Mucosa of descending colon (tissue), 3 donors: ENCODE measurements at regions not wholly inside any gene's neighbourhood (a gene's known extent, or its start where the extent isn't known, plus 50 kb on each side); places are given as distances from the start of the nearest gene placed in this dataset.
"Not testable (repeated sequence)": the region's sequence is repeated elsewhere in the genome, so short reads cannot be mapped to it uniquely, and the experiment has no call there.

Experiments used
- ATAC-seq: fragments of 200-7000 bp; cut with Tn5 transposase; one replicate; pipeline ENCODE4 v1.9.1; 2020; ENCODE audit warnings: mild to moderate bottlenecking, moderate library complexity
- DNase-seq, 3 donors: peaks; one replicate each; pipeline ENCODE4 v3.0.0-alpha.2; 2020
- H3K36me3 ChIP-seq: fragments of 200-600 bp; one replicate; pipeline ENCODE4 v1.8.0; 2021; ENCODE audit warnings: low read depth, mild to moderate bottlenecking
- H3K4me1 ChIP-seq: fragments of 200-600 bp; one replicate; pipeline ENCODE4 v1.8.0; 2021; ENCODE audit warnings: low read depth, mild to moderate bottlenecking
- H3K4me3 ChIP-seq: fragments of 200-600 bp; one replicate; pipeline ENCODE4 v1.8.0; 2021; ENCODE audit warnings: mild to moderate bottlenecking
- H3K9me3 ChIP-seq: fragments of 200-600 bp; one replicate; pipeline ENCODE4 v1.8.0; 2021; ENCODE audit warnings: mild to moderate bottlenecking
- intact Hi-C, 2 donors: fragments of 100-400 bp; cut with DNase I in 1 of 2; cut with micrococcal nuclease in 1 of 2; formaldehyde crosslinking; loops; one replicate each; pipeline versions ENCODE4 v1.11.0 to v1.11.1; 2022; cut with DNase I, micrococcal nuclease
- TF ChIP-seq, protein P1 (sequence below): fragments of 200-600 bp; IDR thresholded peaks from one replicate; pipeline ENCODE4 v1.8.0; 2022; ENCODE audit warnings: antibody characterized with exemption, mild to moderate bottlenecking
- donor health status: DM: no; HTN: no; CAD: no; lungs with moderate emphysema.
- donor health status: DM: no; HTN: no; CAD: no.
- donor health status: DM: no; HTN: yes; CAD: no.

DNA sequence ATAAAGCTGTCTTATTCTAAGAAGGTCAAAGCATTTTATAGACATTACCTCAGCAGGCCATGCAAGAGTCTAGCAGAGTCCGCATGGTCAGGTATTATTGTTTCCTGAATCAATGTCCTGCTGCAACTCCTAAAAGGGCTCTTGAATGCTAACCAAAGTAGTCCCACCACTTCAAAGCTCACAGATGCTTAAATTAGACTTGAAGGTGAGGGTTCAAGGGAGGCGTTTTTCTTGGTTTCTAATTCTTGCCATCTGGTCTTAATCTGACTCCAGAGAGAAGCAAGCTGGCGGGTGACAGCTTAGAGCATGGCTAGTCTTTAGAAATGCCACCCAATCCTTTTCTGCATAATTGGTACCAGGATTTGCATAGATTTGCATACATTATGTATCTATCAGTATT is 226.3 kb downstream of the MREG start:
- no peak for ATAC-seq
- intact Hi-C loops, result no loop called here
- no peak for DNase-seq
- TF ChIP-seq, protein P1, sequence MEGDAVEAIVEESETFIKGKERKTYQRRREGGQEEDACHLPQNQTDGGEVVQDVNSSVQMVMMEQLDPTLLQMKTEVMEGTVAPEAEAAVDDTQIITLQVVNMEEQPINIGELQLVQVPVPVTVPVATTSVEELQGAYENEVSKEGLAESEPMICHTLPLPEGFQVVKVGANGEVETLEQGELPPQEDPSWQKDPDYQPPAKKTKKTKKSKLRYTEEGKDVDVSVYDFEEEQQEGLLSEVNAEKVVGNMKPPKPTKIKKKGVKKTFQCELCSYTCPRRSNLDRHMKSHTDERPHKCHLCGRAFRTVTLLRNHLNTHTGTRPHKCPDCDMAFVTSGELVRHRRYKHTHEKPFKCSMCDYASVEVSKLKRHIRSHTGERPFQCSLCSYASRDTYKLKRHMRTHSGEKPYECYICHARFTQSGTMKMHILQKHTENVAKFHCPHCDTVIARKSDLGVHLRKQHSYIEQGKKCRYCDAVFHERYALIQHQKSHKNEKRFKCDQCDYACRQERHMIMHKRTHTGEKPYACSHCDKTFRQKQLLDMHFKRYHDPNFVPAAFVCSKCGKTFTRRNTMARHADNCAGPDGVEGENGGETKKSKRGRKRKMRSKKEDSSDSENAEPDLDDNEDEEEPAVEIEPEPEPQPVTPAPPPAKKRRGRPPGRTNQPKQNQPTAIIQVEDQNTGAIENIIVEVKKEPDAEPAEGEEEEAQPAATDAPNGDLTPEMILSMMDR, result no peak
- Histone ChIP-seq H3K9me3 (no peaks in the 10 kb centered on the region), H3K4me1 (no peaks in the 10 kb centered on the region), H3K4me3 (no peak overlapping the region), H3K36me3 (no peaks in the 10 kb centered on the region)

DNA sequence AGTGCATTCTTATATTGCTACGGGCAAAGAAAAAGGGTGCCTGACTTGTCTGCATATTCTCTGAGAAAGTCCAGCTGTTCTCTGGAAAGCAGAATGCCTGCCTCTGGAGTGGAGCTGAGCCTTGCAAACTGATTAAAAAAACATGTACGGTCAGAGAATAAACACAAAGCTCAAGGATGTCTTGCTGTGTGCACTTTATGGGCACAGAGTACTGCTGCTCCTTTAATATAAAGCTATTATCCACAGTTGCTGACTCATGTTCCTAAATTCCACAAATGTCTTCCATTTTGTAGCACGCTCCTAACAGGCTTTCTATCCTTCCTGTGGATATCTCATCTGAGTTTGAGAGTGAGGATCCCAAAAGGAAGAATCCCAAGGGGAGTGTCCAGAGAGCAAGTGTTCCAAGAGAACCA is 229.0 kb downstream of the MREG start:
- no peaks in the 10 kb centered on the region for H3K9me3 ChIP-seq
- H3K4me3 ChIP-seq, result no peak overlapping the region
- intact Hi-C loops, result no loop called here
- no peaks in the 10 kb centered on the region for H3K4me1 ChIP-seq
- TF ChIP-seq, protein P1, result no peak
- ATAC-seq (no peak), DNase-seq (no peak)
- no peaks in the 10 kb centered on the region for H3K36me3 ChIP-seq

DNA sequence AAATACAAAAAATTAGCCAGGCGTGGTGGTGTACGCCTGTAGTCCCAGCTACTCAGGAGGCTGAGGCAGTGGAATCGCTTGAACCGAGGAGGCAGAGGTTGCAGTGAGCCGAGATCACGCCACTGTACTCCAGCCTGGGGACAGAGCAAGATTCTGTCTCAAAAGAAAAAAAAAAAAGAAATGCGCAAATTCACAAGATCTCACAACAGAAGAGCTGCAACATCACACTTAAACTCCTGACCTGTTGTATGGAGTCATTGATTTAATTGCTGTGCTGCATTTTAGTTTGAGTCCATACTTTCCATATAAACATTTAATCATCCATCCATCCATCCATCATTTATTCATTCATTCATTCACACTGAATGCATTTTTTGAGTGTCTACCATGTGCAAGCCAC is 229.7 kb downstream of the MREG start:
- H3K9me3 ChIP-seq, H3K36me3 ChIP-seq, H3K4me1 ChIP-seq, intact Hi-C loops, ATAC-seq, DNase-seq, H3K4me3 ChIP-seq: not testable (repeated sequence)

DNA sequence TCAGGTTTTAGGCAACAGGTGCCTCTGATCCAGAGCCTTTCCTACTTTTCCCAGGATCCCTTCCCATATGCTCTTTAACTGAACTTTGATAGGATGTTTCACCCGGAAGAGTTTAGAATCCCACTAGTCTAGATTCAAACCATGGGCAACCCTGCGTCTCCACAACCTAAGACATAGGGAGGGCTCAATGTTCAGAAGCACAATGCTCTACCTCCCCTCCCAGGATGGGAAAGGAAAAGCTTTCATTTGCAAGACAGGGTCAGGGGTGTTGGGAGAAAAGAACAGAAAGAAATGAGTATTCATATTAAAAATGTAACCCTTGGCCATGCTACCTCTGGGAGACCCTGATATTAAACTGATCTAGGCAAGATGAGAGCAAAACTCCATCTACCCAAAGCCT is 230.4 kb downstream of the MREG start:
- DNase-seq (no peak), ATAC-seq (no peak)
- Histone ChIP-seq H3K9me3 (no peaks in the 10 kb centered on the region), H3K36me3 (no peaks in the 10 kb centered on the region), H3K4me3 (no peak overlapping the region), H3K4me1 (no peaks in the 10 kb centered on the region)
- TF ChIP-seq, protein P1, result no peak
- intact Hi-C loops, result no loop called here

DNA sequence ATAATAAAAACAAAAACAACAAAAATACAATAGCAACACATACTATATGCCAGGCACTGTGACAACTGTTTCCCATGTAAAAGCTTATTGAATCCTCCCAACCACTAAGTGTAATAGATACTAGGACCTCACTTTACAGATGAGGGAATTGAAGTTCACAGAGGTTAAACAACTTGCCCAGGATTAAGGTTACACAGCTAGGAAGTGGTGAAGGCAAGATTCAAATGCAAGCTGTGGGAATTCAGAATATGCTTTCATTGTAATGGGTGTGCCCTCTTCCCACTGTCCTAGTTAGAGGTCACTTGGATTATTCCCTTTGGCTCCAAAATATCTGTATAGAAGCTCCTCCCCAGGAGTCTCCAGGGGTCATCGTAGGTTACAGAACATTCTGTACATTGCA is 231.1 kb downstream of the MREG start:
- no peaks in the 10 kb centered on the region for H3K4me1 ChIP-seq

DNA sequence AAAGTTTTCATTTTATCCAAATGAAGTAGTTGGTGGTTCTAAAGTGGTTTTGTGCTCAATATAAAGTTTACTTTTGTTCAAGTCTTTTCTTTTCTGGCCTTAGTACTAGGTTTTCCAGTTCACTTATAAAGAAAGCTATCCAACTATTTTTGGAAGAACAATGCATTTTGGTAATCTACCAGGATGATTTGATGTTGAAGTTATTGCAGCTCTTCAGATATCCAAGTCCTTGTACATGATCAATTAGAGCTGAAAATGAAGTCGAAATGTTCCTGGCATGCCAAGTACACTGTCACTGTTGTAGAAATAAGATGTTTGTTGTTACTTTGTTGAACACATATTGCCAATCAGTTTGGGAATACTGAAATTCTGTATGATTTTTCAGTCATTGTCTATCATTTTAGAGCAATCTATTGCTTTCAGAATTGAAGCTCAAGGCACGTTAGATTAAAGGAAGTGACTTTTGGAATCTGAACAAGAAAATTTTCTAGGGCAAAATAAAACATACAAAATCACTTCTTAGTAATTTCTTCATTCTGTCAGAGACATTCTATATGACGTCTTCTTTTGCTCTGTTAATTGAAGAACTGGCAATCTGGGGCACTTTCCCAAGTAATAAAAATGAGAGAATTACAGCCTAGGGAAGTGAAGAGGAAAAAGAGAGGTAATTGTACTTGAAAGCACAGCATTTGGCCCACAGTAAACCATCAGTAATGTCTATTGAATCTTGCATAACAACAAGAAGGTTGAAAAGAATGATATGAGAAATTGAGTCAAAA is 232.3 kb downstream of the MREG start:
- intact Hi-C loops, result no loop called here
- no peak for ATAC-seq

More for the DNA sequence above, 231.1 kb downstream of the MREG start:
- DNase-seq, result no peak
- no peak for ATAC-seq
- intact Hi-C loops, result no loop called here
- Histone ChIP-seq H3K9me3 (no peaks in the 10 kb centered on the region), H3K36me3 (no peaks in the 10 kb centered on the region), H3K4me3 (no peak overlapping the region)
- TF ChIP-seq, protein P1, result no peak

More for the DNA sequence above, 232.3 kb downstream of the MREG start:
- no peaks in the 10 kb centered on the region for H3K4me1 ChIP-seq
- H3K36me3 ChIP-seq, result no peaks in the 10 kb centered on the region
- no peak for DNase-seq
- TF ChIP-seq, protein P1, result no peak
- no peaks in the 10 kb centered on the region for H3K9me3 ChIP-seq
- H3K4me3 ChIP-seq, result no peak overlapping the region
